Activated CD8-positive, alpha-beta T cell treated with anti-CD3 and anti-CD28 coated beads for 36 hours (primary cell): ENCODE measurements at regions not wholly inside any gene's neighbourhood (a gene's known extent, or its start where the extent isn't known, plus 50 kb on each side); places are given as distances from the start of the nearest gene placed in this dataset.

ENCODE experiments used
- ATAC-seq: fragments of 200-7000 bp; cut with Tn5 transposase; one replicate; pipeline ENCODE4 v1.10.0; 2021; ENCODE audit warnings: mild to moderate bottlenecking, moderate library complexity
- CTCF ChIA-PET: fragments of 350-600 bp; sonication (Branson Sonifier 250); formaldehyde crosslinking; loops from one replicate; lab custom pipeline; 2021; ENCODE audit warnings: antibody characterized with exemption; lab: Charles Lee
- POLR2A ChIA-PET: fragments of 350-600 bp; sonication (Branson Sonifier 250); formaldehyde crosslinking; loops from one replicate; lab custom pipeline; 2021; ENCODE audit warnings: antibody characterized with exemption; lab: Charles Lee
- DNase-seq: peaks from one replicate; pipeline ENCODE4 v3.0.0-alpha.2; 2020
- H3K27ac Mint-ChIP-seq: one replicate; pipeline ENCODE4 v1.8.0; 2021; ENCODE audit warnings: mild to moderate bottlenecking, mixed read lengths
- H3K27me3 Mint-ChIP-seq: one replicate; pipeline ENCODE4 v1.8.0; 2021; ENCODE audit warnings: mixed read lengths
- H3K36me3 Mint-ChIP-seq: one replicate; pipeline ENCODE4 v1.8.0; 2021; ENCODE audit warnings: low read depth, mixed read lengths
- H3K4me1 Mint-ChIP-seq: one replicate; pipeline ENCODE4 v1.8.0; 2021; ENCODE audit warnings: low read depth, mixed read lengths
- H3K4me3 Mint-ChIP-seq: one replicate; pipeline ENCODE4 v1.8.0; 2021; ENCODE audit warnings: mild to moderate bottlenecking, moderate library complexity, mixed read lengths
- H3K9me3 Mint-ChIP-seq: one replicate; pipeline ENCODE4 v1.8.0; 2021; ENCODE audit warnings: mixed read lengths
- CTCF ChIP-seq: fragments of 200-600 bp; IDR thresholded peaks from one replicate; pipeline ENCODE4 v1.8.0; 2022; ENCODE audit warnings: antibody characterized with exemption, mild to moderate bottlenecking
- intact Hi-C: fragments of 100-400 bp; cut with micrococcal nuclease; formaldehyde crosslinking; loops from one replicate; pipeline ENCODE4 v1.10.0; 2022

GRCh38 chr16:63349961-63350360, 1313.7 kb upstream of the CDH8 start:
- no peak overlapping the region for H3K4me3 Mint-ChIP-seq
- DNase-seq (no peak), ATAC-seq (no peak)
- CTCF ChIA-PET, result no interaction called here
- POLR2A ChIA-PET, result no interaction called here
- no peaks in the 10 kb centered on the region for H3K27me3 Mint-ChIP-seq
- H3K4me1 Mint-ChIP-seq, result no peaks in the 10 kb centered on the region
- intact Hi-C loops, result no loop called here
- no peak overlapping the region for H3K27ac Mint-ChIP-seq
- H3K36me3 Mint-ChIP-seq, result no peaks in the 10 kb centered on the region
- TF ChIP-seq CTCF, result no peak
- peaks cover 3% of the 10 kb centered on the region for H3K9me3 Mint-ChIP-seq

GRCh38 chr16:63346000-63346399, 1309.8 kb upstream of the CDH8 start:
- TF ChIP-seq CTCF, result no peak
- H3K4me3 Mint-ChIP-seq, result no peak overlapping the region
- no peak for DNase-seq
- H3K4me1 Mint-ChIP-seq, result no peaks in the 10 kb centered on the region
- CTCF ChIA-PET, result no interaction called here
- H3K27me3 Mint-ChIP-seq, result no peaks in the 10 kb centered on the region
- intact Hi-C loops, result no loop called here
- POLR2A ChIA-PET, result no interaction called here
- H3K27ac Mint-ChIP-seq, result no peak overlapping the region
- ATAC-seq, result no peak
- H3K36me3 Mint-ChIP-seq, result no peaks in the 10 kb centered on the region
- peaks cover 16% of the 10 kb centered on the region for H3K9me3 Mint-ChIP-seq

- POLR2A ChIA-PET, result no interaction called here
- intact Hi-C loops, result no loop called here
- no peak overlapping the region for H3K27ac Mint-ChIP-seq
- TF ChIP-seq CTCF, result no peak
- H3K27me3 Mint-ChIP-seq, result no peaks in the 10 kb centered on the region
- DNase-seq (no peak), ATAC-seq (no peak)
- no peak overlapping the region for H3K4me3 Mint-ChIP-seq
- H3K36me3 Mint-ChIP-seq, result no peaks in the 10 kb centered on the region
- CTCF ChIA-PET, result no interaction called here
- peaks cover 21% of the 10 kb centered on the region for H3K9me3 Mint-ChIP-seq
- H3K4me1 Mint-ChIP-seq, result no peaks in the 10 kb centered on the region
Measured at GRCh38 chr16:63337264-63337663, 1301.0 kb upstream of the CDH8 start.

GRCh38 chr16:63331111-63331510, 1294.9 kb upstream of the CDH8 start:
- ATAC-seq (no peak), DNase-seq (no peak)
- Mint-ChIP-seq H3K9me3 (peaks cover 19% of the 10 kb centered on the region), H3K36me3 (no peaks in the 10 kb centered on the region), H3K4me1 (no peaks in the 10 kb centered on the region), H3K27me3 (no peaks in the 10 kb centered on the region), H3K27ac (no peak overlapping the region), H3K4me3 (no peak overlapping the region)
- ChIA-PET CTCF (no interaction called here), POLR2A (no interaction called here)
- no peak for TF ChIP-seq CTCF
- intact Hi-C loops, result no loop called here

- Mint-ChIP-seq H3K27ac (no peak overlapping the region), H3K4me3 (no peak overlapping the region), H3K4me1 (no peaks in the 10 kb centered on the region), H3K36me3 (no peaks in the 10 kb centered on the region), H3K9me3 (peaks cover 17% of the 10 kb centered on the region), H3K27me3 (no peaks in the 10 kb centered on the region)
- ChIA-PET CTCF (no interaction called here), POLR2A (no interaction called here)
- no peak for ATAC-seq
- DNase-seq, result no peak
- no peak for TF ChIP-seq CTCF
- intact Hi-C loops, result no loop called here
Measured at GRCh38 chr16:63326736-63327339, 1290.6 kb upstream of the CDH8 start.
